ENCODE measurements at regions not wholly inside any gene's neighbourhood (a gene's known extent, or its start where the extent isn't known, plus 50 kb on each side); places are given as distances from the start of the nearest gene placed in this dataset.

DNA sequence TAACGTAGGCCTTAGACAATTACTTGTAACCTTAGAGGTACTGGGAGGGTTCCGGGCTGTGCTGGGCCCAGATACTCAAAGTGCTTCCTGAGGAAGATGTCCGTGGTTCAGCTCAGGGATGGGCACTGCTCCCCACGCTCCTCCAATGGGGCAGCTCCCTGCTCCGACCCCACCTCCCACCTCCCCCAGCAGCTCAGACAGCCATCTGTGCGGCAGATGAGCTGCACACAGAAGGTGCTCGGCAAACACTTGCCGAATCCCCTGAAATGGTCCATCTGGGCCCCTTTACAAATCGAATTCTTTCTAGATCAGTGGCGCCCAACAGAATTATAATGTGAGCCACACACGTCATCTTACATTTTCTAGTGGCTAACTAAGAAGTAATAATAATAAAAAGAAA is 242.4 kb upstream of the RAB4A start:
- no peaks in the 10 kb centered on the region for H4K20me1 ChIP-seq (ENCODE audit: insufficient read depth)
- H3K79me2 ChIP-seq (ENCODE audit: insufficient read depth, low read depth), result no peaks in the 10 kb centered on the region
- H3K4me1 ChIP-seq (ENCODE audit: low read depth, poor library complexity, severe bottlenecking), result no peaks in the 10 kb centered on the region
- no peaks in the 10 kb centered on the region for H3K36me3 ChIP-seq (ENCODE audit: insufficient read depth)
- H3K27me3 ChIP-seq (ENCODE audit: insufficient read depth, low read depth), result no peaks in the 10 kb centered on the region
- H3K4me3 ChIP-seq (IDR thresholded peaks at IDR 0.05; ENCODE audit: insufficient read depth, low read depth, low read length), result no peak overlapping the region
- H3K27ac ChIP-seq, result no peak overlapping the region
- no peak overlapping the region for H2AFZ ChIP-seq (ENCODE audit: low read depth)
- no peak overlapping the region for H3K9ac ChIP-seq
- H3K4me2 ChIP-seq, result no peak overlapping the region
- TF ChIP-seq, protein P1, sequence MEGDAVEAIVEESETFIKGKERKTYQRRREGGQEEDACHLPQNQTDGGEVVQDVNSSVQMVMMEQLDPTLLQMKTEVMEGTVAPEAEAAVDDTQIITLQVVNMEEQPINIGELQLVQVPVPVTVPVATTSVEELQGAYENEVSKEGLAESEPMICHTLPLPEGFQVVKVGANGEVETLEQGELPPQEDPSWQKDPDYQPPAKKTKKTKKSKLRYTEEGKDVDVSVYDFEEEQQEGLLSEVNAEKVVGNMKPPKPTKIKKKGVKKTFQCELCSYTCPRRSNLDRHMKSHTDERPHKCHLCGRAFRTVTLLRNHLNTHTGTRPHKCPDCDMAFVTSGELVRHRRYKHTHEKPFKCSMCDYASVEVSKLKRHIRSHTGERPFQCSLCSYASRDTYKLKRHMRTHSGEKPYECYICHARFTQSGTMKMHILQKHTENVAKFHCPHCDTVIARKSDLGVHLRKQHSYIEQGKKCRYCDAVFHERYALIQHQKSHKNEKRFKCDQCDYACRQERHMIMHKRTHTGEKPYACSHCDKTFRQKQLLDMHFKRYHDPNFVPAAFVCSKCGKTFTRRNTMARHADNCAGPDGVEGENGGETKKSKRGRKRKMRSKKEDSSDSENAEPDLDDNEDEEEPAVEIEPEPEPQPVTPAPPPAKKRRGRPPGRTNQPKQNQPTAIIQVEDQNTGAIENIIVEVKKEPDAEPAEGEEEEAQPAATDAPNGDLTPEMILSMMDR (conservative IDR thresholded peaks at IDR 0.05; ENCODE audit: low read depth, low read length), result no peak

DNA sequence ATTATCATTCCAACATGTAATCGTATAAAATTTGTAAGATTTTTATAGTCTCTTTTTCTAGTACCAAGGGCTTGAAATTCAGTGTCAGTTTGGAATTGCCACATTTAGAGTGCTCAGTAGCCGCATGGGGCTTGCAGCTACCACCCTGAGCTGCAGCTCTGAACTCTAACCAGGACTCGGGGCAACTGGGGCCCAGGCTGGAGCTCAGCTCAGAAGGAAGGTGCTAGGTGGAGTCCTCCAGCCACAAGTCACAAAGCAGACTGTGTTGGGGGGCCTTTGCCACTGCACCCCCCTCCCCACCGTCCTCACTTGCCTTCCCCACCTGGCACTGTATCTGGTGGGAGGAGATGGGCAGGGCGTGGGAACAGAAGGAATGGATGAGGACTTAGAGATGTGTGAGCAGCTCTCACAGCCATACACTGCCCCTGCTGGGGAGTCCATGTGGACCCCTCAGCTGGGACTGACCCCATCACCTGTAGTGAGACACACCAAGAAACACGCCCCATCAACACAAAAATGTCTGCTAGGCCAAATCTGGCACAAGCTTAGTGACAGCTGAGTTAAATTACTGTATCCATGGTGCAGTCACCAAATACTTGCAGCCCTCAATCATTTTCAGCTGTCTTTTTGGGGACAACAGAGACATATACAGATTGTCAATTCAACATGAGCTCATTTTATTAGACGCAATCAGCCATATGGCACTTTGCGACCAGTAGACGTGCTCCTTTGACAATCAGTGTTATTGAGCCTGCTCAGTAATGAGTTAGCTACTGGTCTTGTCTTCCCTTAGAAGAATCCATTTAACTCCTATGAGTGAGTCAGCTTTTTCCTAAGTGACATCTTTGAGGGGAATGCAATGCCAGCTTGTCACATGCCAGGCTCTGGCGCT is 241.7 kb upstream of the RAB4A start:
- Histone ChIP-seq H2AFZ (ENCODE audit: low read depth) (no peak overlapping the region), H3K27ac (no peak overlapping the region), H3K4me3 (IDR thresholded peaks at IDR 0.05; ENCODE audit: insufficient read depth, low read depth, low read length) (no peak overlapping the region), H3K4me1 (ENCODE audit: low read depth, poor library complexity, severe bottlenecking) (no peaks in the 10 kb centered on the region), H3K9ac (no peak overlapping the region), H3K27me3 (ENCODE audit: insufficient read depth, low read depth) (no peaks in the 10 kb centered on the region), H3K79me2 (ENCODE audit: insufficient read depth, low read depth) (no peaks in the 10 kb centered on the region), H3K4me2 (no peak overlapping the region), H3K36me3 (ENCODE audit: insufficient read depth) (no peaks in the 10 kb centered on the region), H4K20me1 (ENCODE audit: insufficient read depth) (no peaks in the 10 kb centered on the region)
- TF ChIP-seq, protein P1 (conservative IDR thresholded peaks at IDR 0.05; ENCODE audit: low read depth, low read length), result no peak

DNA sequence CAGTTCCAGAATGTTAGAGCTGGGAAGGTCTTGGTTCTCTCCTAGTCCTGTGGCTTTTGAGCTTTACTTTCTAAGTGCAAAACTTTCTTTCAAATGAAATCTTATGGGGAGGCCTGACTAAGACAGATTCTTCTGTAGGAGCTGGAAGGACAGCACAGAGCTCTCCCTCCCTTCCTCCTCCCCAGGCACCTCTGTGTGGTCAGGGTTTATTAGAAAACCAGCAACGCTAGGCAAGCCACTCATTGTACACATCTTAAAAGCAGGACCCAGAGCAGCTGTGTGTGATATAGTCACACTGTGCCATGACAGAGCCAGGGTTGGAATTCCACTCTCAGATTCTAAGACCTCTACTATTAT is 241.1 kb upstream of the RAB4A start:
- Histone ChIP-seq H4K20me1 (ENCODE audit: insufficient read depth) (no peaks in the 10 kb centered on the region), H3K4me1 (ENCODE audit: low read depth, poor library complexity, severe bottlenecking) (no peaks in the 10 kb centered on the region), H3K4me2 (no peak overlapping the region), H3K27me3 (ENCODE audit: insufficient read depth, low read depth) (no peaks in the 10 kb centered on the region), H3K79me2 (ENCODE audit: insufficient read depth, low read depth) (no peaks in the 10 kb centered on the region), H3K9ac (no peak overlapping the region), H2AFZ (ENCODE audit: low read depth) (no peak overlapping the region), H3K27ac (no peak overlapping the region), H3K36me3 (ENCODE audit: insufficient read depth) (no peaks in the 10 kb centered on the region), H3K4me3 (IDR thresholded peaks at IDR 0.05; ENCODE audit: insufficient read depth, low read depth, low read length) (no peak overlapping the region)
- TF ChIP-seq, protein P1 (conservative IDR thresholded peaks at IDR 0.05; ENCODE audit: low read depth, low read length), result no peak

DNA sequence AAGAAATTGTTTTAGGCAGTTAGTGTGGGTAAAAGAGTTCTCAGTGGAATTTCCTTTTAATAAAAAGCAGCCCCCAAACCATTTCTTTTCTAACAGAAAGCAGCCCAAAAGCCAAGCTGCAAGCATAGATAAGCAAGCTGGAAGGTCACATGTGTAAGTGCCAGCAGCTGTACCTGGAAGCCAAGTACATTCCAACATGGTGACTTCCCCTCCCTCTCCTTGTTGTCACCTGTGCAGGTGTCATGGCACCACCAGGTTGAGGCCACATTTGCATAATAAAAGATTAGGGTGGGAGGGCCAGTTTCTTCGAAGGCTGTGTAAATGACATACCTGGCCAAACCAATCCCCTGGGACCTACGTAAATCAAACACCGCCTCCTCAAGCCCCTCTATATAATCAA is 240.3 kb upstream of the RAB4A start:
- Histone ChIP-seq H3K36me3 (ENCODE audit: insufficient read depth) (no peaks in the 10 kb centered on the region), H3K4me2 (no peak overlapping the region), H4K20me1 (ENCODE audit: insufficient read depth) (no peaks in the 10 kb centered on the region), H3K4me3 (IDR thresholded peaks at IDR 0.05; ENCODE audit: insufficient read depth, low read depth, low read length) (no peak overlapping the region), H3K9ac (no peak overlapping the region), H3K4me1 (ENCODE audit: low read depth, poor library complexity, severe bottlenecking) (no peaks in the 10 kb centered on the region), H2AFZ (ENCODE audit: low read depth) (no peak overlapping the region), H3K27me3 (ENCODE audit: insufficient read depth, low read depth) (no peaks in the 10 kb centered on the region), H3K79me2 (ENCODE audit: insufficient read depth, low read depth) (no peaks in the 10 kb centered on the region), H3K27ac (no peak overlapping the region)
- TF ChIP-seq, protein P1 (conservative IDR thresholded peaks at IDR 0.05; ENCODE audit: low read depth, low read length), result no peak
